NCI-H1105 (cell line): ENCODE measurements at regions not wholly inside any gene's neighbourhood (a gene's known extent, or its start where the extent isn't known, plus 50 kb on each side); places are given as distances from the start of the nearest gene placed in this dataset.
"Not testable (repeated sequence)": the region's sequence is repeated elsewhere in the genome, so short reads cannot be mapped to it uniquely, and the experiment has no call there.

Source experiments
- DNase-seq: peaks from one replicate; lab custom pipeline; 2025; lab: John Stamatoyannopoulos, UW

DNA sequence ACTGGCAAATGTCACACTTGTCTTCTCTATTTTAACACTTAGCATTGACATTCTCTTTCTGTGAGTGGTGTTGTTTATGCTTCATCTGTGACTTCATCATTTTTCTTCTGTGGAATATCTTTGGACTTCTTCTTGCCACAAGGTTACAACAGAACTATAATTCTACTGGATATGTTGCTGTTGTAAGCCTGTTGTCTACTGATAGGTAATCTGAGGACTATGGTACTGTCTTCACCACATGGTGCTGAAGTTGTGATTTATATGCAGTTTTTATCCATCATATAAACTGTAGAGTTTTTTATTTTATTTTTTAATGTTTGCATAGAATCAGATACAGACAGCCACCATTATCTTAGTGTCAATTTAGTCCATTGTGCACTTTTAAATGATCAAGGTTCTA lies 622.2 kb upstream of the CNTN5 start:
- no peak for DNase-seq

DNA sequence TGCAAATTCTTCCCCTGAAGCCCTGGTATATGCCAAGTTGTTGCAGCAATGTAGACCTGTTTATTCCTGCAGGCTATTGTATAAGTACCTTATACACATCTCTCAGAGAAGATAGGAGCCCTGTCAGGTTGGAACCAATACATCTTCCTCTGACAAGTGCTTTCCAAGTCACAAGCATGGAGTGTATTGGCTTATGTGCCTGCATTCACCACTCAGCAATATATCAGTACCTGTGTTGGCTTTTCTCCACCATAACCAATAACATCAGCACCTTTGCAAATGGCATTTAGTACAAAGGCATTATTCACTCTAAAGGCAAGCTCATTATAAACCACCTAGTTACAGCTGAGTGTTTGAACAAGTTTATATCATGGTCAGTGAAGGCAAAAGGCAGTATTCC lies 611.7 kb upstream of the CNTN5 start:
- DNase-seq = no peak

DNA sequence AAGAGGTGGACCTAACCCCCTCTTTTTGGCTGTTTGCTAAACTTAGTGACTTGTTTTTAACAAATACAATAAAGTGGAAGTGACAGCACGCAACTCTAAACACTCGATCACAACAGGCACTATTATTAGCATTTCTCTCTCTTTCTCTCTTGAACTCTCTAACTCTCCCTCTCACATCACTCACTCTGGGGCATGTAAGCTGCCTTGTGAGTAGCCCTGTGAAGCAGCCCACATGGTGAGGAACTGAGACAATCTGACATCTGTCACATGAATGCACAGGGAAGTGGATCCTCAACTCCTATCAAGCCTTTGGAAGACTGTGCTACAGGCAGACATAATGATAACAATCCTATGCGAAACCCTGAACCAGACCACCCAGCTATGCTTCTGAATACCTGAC lies 609.0 kb upstream of the CNTN5 start:
- no peak for DNase-seq

DNA sequence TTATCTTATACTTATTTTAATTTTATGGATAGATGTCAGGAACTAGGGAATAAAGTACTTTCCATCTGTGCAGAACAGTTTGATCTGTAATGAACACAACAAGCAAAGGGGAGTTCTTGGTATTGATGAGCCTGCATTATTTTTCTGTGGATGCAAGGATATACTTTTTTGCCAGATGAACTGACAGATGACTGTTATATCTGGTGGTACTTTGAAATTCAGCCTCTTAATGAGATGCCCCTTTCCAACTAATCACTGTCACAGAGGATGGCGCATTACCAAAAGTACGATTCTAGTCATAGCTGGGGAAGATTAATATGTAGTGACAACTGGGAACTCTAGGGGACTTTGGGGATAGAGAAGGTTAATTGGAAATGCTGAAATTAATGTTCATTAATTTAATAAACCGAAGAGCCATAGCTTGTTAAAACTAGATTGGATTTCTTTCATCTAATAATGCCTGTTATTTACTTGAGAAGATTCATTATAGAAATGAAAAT lies 603.4 kb upstream of the CNTN5 start:
- DNase-seq = no peak

DNA sequence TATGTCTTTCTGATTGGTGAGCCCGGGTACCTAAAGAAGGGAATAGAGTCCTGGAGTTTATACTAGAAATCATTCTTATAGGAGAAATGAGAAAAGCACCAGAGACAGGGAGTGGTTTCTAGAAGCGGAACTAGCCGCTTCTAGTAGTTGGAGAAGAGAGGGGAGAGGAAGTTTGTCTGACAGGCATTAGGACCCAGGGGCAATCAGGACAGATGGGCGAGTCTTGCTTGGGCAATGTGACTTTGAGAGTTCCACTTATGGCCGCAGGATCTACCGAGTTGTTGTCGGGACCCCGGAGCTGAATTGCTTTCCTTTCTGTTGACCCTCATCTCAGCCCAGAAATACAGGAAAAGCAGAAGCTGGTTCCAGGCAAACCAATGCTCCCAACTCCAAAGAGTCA lies 596.8 kb upstream of the CNTN5 start:
- DNase-seq = no peak

DNA sequence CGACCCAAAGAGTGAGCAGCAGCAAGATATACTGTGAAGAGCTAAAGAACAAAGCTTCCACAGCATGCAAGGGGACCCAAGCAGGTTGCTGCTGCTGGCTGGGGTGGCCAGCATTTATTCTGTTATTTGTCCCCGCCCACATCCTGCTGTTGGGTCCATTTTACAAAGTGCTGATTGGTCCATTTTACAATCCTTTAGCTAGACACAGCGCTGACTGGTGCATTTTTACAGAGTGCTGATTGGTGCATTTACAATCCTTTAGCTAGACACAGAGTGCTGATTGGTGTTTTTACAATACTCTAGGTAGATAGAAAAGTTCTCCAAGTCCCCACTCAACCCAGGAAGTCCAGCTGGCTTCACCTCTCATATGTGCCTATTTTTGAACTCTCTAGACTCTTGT lies 596.0 kb upstream of the CNTN5 start:
- not testable (repeated sequence) for DNase-seq

DNA sequence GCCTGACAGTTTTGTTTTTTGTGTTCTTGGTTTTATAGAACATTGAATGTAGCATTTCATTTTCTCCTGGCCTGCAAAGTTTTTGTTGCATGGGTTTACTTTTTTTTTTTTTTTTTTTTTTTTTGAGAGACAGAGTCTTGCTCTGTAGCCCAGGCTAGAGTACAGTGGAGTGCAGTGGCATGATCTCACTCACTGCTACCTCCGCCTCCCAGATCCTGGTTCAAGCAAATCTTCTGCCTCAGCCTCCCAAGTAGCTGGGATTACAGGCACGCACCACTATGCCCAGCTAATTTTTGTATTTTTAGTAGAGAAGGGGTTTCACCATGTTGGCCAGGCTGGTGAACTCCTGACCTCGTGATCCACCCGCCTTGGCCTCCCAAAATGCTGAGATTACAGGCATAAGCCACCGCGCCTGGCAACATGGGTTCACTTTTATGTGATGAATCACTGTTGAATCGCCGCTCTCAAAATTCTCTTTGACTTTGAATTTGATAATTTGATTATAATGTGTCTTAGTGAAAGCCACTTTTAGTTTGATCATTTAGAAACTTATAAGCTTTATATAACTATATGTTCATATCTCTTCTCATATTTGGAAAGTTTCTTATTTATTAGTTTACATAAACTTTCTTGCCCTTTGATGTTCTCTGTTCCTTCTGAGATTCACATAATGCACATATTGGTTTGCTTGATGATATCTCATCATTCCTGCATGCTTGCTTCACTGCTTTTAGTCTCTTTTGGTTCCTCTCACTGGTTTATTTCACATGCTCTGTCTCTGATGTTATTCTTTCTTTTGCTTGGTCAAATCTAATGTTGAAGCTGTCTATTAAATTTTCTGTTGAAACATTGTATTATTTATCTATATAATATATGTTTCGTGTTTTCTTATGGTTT lies 589.0 kb upstream of the CNTN5 start:
- no peak for DNase-seq

DNA sequence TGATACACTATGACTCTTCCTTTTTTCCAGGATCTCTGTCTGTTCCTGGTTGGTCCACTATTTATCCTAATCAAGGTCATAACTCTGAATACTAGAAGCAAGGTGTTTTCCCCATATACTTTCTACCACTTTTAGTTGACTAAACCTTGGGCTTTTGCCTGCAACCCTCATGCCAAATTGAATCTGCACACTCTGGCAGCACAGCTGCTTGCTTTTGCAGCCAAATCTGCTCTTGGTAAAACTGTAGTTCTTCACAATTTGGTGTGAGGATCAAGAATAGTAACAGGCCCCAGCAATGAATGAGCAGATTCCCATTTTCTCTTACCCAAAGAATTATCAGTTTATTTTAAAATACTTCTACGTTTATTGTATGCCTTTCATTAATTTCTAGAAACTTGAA lies 586.5 kb upstream of the CNTN5 start:
- DNase-seq = no peak

DNA sequence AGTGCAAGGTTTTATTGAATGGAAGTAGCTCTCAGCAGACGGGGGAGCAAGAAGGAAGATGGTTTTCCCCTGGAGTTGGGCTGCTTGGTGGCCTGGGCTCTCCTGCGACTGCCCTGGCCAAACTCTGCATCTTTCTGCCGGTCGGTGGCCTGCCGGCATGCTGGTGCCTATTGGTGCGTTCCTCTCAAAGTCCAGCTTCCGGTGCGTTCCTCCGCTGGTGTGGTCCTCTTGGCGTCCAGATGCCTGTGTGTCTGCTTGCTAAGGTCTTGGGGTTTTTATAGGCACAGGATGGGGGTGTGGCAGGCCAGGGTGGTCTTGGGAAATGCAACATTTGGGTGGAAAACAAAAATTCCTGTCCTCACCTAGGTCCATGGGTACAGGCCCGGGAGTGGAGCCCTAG lies 567.4 kb upstream of the CNTN5 start:
- no peak for DNase-seq

DNA sequence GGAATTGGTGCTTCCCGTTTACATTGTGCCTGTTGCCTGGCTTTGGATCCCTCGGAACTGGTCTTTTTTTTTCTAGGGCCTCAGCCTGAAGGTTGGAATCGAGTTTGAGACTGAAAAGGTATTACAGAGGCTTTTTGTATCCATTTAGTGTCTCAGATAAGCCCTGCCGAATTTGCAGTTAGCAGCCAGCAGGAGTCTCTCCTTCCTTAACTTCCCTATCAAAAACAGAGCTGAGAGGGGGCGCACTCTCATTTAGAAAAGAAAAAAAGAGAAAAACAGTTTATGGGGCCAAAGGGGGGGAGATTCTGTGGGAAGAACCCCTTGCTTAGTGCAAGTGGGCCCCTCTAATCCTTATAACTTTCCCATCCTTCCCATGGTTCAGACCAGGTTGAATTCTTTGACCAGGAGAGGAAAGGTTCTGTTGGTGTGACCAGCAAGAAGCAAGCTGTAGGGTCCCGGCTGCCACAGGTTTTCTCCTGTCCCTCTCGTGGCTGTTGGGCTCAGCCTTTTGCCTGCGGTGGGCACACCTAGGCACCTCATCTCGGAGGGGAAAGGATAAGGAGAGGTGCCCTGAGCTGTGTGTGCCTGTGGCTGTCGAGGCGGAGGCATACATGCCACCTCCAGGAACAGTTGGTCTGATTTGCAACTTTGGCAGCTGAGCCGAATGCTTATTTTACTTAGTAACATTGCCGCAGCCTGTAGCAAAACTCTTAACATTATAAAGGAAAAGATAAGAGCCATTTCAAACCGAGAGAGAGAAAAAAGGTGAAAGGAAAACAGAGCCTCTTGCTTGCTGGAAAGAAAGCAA lies 565.0 kb upstream of the CNTN5 start:
- DNase-seq = no peak

DNA sequence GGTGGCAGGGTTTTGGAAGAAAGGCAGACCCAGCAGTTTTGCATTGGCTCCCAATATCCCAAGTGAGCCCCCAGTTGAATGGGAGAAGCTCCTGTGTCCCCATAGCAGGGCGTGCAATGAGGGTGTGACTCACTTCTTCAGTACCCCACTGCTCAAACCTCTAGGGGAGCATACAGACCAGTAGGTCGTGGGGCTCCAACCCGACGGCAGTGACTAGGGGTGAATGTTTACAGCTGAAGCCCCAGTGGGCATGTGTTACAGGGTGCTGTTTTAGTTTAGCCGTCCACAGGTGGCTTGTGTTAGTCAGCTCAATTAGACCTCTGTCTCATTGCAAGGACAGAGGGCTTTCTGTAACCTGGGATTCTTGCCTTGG lies 564.5 kb upstream of the CNTN5 start:
- no peak for DNase-seq

DNA sequence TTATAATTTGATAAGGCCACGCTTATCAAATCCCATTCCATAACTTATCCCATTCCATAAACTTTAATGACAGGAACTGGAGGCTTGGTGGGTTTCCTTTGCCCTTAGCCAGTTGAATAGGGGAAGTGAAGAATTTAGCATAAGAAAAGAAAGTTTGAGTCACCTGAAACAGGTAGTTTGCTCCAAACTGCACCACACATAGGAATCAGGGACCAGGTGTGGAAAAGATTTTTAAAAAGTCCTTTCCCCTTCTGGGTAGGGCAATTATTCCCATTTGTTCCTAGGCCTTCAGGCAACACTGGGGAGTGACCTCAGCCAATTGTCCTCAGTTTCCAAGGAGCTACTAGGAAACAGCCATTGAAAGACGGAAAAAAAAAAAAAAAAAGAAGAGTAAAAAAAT lies 525.7 kb upstream of the CNTN5 start:
- DNase-seq = no peak

DNA sequence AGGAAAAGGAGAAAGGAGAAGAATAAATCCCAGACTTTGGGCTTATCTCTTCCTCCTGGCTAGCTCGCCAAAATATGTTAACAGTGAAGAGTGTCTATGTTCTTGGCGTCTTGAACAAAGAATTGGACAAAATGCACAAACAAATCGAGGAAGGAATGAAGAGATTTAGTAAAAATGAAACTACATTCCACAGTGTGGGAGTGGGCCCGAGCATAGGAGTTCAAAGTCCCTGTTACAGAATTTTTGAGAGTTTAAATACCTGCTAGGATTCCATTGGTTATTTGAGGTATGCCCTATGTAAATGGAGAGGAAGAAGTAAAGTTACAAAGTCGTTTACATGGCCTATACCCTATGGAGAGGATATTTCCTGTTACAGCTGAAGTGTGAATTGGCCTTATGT lies 525.1 kb upstream of the CNTN5 start:
- no peak for DNase-seq

DNA sequence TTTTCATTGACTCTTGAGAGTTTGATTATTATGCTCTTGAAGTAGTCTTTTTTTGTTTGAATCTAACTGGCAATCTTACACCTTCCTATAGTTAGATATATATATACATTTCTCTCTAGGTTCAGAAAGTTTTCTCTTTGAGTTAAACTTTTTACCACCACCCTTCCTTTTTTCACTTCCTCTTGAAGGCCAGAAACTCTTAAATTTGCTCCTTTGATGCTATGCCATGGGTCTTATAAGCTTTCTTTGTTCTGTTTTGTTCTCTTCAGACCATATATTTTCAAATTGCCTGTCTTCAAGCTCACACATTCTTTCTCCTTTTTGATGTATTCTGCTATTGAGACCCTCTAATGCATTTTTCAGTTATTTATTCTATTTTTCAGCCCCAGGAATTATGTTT lies 513.5 kb upstream of the CNTN5 start:
- DNase-seq = no peak

DNA sequence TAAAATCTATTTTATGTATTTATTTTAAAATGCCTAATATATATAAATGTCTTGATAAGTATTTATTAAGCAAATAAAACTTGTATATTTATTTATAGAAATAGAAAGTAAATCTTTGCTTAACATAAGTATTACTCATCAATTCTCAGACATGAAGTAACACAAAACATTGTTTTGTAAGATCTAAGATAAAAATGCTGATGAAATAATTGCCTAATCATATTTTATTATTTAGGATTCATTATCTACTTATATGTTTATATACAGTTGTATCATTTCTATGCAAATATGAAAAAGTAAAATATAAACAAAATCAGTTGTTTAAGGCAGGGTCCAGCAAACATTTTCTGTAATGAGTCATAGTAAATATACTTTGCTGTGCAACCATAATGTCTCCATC lies 507.8 kb upstream of the CNTN5 start:
- DNase-seq = no peak

DNA sequence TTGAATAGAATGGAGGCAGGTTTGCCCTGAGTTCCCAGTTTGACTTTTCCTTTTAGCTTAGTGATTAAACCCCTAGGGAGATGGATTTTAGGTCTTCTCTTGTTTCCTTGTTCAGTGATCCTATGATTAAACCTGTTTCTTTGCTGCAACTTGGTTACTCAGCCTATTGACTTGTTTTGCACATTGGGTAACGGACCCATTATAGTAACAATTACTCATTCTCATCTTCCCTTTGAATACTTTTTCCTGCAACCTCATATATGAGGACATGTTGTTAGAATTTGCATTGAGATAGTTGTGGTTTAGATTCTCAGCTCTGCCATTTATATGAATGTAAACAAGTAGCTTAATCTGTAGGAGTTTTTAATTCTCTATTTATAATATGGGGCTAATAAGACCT lies 489.2 kb upstream of the CNTN5 start:
- DNase-seq = no peak

DNA sequence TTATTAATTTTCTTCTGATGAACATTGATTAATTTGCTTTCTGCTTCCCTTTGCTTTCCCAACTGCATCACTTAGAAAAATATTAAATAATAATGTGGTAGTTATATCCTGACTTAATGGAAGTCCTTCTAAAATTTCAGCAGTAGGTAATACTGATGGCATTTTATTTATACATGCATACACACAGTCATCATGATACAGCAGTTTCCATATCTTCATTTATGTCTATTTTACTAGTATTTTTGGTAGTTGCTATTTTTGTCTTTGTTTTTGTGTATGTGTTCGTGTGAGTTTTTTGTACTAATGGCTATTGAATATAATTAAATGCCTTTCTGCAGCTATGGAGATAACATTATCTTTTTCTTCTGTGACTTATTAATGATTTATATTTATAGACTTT lies 484.7 kb upstream of the CNTN5 start:
- no peak for DNase-seq

DNA sequence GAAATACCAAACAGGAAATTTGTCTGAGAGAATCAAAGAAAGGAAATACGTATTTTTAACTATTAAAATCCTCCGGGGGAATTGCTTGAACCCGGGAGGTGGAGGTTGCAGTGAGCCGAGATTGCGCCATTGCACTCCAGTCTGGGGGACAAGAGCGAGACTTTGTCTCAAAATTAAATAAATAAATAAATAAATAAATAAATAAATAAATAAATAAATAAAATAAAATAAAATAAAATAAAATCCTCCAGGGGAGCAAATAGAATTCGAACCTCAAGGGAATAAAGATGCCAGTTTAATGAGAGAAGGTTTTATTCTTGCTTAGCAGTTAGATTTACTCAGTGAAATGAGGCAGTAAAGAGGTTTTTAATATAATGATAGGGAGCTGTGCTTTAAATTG lies 482.4 kb upstream of the CNTN5 start:
- DNase-seq = not testable (repeated sequence)

DNA sequence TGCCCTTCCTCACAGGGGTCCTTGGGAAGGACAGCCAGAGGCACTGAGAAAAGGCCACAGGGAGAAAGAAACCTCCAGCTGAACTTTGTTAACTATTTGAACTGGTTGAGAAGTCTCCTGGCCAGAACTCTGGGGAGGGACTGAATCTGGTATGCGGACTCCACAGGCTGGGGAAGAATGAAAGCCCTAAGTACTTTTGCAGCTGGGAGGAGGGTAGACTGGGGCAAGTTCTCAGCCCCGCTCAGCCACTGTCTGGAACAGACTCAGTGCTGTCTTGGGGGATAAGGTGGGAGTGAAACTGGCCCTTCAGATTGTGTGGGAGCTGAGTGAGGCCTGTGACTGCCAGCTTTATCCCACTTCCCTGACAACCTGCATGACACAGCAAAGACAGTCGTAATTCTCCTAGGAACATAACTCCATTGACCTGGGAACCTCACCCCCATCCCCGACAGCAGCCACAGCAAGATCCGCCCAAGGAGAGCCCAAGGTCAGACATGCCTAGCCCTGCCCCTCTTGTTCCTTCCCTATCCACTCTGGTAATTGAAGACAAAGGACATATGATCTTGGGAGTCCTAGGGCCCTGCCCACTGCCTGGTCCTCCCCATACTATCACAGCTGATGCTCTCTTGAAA lies 475.1 kb upstream of the CNTN5 start:
- no peak for DNase-seq

DNA sequence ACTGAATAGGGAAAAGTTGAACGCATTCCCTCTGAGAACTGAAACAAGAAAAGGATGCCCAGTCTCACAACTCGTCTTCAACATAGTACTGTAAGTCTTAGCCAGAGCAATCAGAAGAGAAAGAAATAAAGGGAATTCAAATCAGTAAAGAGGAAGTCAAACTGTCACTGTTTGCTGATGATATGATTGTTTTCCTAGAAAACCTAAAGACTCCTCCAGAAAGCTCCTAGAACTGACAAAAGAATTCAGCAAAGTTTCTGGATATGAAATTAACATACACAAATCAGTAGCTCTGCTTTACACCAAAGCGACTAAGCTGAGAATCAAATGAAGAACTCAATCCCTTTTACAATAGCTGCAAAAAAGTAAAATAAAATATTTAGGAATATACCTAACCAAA lies 471.2 kb upstream of the CNTN5 start:
- no peak for DNase-seq

DNA sequence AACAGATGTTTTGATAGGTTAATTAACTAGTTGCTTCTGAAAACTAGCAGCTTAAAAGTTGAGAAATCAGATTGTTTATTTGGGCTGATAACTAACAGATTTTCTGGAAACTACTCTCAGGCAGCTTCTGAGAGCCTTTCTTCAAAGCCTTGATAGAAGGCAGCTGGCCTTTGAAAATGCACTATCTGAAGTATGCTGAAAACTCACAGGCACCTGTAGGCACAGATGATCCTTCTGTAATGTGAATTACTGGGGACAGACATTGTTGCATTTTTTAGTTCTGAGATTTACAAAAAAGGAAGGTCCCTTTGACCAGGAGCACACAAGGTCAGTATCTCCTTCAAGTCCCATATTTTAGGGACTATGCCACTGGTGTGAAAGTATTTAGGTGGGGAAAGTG lies 460.8 kb upstream of the CNTN5 start:
- DNase-seq = no peak

DNA sequence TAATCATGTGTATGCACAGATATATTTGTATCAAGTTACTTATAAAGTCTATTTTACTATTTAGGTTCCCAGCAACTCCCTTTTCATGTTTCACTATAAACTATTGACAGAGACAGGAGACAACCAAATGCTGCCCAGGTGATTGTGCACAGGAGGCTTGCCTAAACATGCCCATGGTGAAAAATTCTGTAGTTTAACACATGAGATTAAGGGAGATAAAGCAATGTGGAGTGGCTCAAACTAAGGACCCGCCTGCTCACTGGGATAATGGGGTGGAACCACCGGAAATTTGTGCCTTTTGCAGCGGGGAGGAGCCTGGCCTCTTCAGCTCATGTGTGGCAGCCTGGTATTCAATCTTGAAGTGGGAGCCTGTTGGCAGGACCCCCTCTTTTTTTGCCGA lies 459.5 kb upstream of the CNTN5 start:
- peak; percentile 26 for DNase-seq

DNA sequence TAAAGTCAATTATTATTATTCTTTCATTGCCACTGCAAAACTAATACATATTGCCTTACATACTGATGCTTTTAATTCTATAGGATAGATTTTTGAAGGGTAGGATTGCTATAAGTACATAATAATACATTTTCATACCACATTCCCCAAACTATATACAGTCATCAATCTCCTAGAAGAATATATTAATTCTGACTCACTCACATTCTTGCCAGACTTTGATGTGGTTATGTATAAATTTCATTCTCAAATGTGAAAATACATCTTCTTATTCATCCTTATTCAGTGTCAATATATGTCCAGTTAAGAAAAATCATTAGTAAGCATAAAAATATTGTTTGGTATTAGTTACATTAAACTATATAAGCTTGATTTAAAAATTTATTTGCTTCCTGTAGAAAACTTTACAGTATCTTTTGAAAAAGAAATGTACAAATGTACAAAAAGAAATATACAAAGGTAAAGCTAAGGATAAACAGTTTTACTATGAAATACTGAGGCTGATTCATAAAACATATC lies 458.8 kb upstream of the CNTN5 start:
- no peak for DNase-seq
